ENCODE measurements at regions not wholly inside any gene's neighbourhood (a gene's known extent, or its start where the extent isn't known, plus 50 kb on each side); places are given as distances from the start of the nearest gene placed in this dataset.

DNA sequence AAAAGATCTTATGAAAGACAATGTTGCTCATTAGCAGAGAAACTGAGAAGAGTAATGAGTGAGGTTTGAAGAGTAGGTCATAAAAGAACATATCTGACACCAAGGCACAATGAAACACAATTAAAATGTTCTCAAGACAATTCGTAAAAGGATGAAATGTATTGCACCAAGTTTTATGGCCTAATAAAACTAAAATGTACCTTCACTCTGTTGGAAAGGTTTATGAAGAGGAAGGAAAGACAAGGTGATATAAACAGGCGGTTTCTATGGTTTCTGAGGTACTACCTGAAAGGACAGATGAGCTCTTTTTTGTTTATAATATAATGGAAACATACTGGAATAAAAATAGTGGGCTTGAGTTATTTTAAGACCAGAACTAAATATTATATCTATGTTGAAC lies 821.3 kb downstream of the TAF11L14 start:
- no peaks in the 10 kb centered on the region for H3K4me1 ChIP-seq (ENCODE audit: insufficient read depth)
- H3K4me2 ChIP-seq = no peak overlapping the region
- H3K4me3 Mint-ChIP-seq = no peak overlapping the region
- H3K36me3 ChIP-seq (ENCODE audit: insufficient read depth) = no peaks in the 10 kb centered on the region
- no peak for TF ChIP-seq POLR2AphosphoS5 (IDR thresholded peaks at IDR 0.05; ENCODE audit: low read depth)
- no peak for TF ChIP-seq ZNF114 (CRISPR knock-in tag; IDR thresholded peaks at IDR 0.05)
- TF ChIP-seq, protein P1, sequence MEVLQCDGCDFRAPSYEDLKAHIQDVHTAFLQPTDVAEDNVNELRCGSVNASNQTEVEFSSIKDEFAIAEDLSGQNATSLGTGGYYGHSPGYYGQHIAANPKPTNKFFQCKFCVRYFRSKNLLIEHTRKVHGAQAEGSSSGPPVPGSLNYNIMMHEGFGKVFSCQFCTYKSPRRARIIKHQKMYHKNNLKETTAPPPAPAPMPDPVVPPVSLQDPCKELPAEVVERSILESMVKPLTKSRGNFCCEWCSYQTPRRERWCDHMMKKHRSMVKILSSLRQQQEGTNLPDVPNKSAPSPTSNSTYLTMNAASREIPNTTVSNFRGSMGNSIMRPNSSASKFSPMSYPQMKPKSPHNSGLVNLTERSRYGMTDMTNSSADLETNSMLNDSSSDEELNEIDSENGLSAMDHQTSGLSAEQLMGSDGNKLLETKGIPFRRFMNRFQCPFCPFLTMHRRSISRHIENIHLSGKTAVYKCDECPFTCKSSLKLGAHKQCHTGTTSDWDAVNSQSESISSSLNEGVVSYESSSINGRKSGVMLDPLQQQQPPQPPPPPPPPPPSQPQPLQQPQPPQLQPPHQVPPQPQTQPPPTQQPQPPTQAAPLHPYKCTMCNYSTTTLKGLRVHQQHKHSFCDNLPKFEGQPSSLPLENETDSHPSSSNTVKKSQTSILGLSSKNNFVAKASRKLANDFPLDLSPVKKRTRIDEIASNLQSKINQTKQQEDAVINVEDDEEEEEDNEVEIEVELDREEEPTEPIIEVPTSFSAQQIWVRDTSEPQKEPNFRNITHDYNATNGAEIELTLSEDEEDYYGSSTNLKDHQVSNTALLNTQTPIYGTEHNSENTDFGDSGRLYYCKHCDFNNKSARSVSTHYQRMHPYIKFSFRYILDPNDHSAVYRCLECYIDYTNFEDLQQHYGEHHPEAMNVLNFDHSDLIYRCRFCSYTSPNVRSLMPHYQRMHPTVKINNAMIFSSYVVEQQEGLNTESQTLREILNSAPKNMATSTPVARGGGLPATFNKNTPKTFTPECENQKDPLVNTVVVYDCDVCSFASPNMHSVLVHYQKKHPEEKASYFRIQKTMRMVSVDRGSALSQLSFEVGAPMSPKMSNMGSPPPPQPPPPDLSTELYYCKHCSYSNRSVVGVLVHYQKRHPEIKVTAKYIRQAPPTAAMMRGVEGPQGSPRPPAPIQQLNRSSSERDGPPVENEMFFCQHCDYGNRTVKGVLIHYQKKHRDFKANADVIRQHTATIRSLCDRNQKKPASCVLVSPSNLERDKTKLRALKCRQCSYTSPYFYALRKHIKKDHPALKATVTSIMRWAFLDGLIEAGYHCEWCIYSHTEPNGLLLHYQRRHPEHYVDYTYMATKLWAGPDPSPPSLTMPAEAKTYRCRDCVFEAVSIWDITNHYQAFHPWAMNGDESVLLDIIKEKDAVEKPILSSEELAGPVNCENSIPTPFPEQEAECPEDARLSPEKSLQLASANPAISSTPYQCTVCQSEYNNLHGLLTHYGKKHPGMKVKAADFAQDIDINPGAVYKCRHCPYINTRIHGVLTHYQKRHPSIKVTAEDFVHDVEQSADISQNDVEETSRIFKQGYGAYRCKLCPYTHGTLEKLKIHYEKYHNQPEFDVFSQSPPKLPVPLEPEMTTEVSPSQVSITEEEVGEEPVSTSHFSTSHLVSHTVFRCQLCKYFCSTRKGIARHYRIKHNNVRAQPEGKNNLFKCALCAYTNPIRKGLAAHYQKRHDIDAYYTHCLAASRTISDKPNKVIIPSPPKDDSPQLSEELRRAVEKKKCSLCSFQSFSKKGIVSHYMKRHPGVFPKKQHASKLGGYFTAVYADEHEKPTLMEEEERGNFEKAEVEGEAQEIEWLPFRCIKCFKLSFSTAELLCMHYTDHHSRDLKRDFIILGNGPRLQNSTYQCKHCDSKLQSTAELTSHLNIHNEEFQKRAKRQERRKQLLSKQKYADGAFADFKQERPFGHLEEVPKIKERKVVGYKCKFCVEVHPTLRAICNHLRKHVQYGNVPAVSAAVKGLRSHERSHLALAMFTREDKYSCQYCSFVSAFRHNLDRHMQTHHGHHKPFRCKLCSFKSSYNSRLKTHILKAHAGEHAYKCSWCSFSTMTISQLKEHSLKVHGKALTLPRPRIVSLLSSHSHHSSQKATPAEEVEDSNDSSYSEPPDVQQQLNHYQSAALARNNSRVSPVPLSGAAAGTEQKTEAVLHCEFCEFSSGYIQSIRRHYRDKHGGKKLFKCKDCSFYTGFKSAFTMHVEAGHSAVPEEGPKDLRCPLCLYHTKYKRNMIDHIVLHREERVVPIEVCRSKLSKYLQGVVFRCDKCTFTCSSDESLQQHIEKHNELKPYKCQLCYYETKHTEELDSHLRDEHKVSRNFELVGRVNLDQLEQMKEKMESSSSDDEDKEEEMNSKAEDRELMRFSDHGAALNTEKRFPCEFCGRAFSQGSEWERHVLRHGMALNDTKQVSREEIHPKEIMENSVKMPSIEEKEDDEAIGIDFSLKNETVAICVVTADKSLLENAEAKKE (CRISPR knock-in tag; IDR thresholded peaks at IDR 0.05) = no peak
- TF ChIP-seq, protein P2, sequence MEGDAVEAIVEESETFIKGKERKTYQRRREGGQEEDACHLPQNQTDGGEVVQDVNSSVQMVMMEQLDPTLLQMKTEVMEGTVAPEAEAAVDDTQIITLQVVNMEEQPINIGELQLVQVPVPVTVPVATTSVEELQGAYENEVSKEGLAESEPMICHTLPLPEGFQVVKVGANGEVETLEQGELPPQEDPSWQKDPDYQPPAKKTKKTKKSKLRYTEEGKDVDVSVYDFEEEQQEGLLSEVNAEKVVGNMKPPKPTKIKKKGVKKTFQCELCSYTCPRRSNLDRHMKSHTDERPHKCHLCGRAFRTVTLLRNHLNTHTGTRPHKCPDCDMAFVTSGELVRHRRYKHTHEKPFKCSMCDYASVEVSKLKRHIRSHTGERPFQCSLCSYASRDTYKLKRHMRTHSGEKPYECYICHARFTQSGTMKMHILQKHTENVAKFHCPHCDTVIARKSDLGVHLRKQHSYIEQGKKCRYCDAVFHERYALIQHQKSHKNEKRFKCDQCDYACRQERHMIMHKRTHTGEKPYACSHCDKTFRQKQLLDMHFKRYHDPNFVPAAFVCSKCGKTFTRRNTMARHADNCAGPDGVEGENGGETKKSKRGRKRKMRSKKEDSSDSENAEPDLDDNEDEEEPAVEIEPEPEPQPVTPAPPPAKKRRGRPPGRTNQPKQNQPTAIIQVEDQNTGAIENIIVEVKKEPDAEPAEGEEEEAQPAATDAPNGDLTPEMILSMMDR (conservative IDR thresholded peaks at IDR 0.05; ENCODE audit: low read depth in 2 of 2) = no peak
- TF ChIP-seq STAT1 (IDR thresholded peaks at IDR 0.05; ENCODE audit: unreplicated experiment) = no peak
- no peak for TF ChIP-seq NANOG (IDR thresholded peaks at IDR 0.05; ENCODE audit: borderline replicate concordance)
- TF ChIP-seq JUNB (IDR thresholded peaks at IDR 0.05; ENCODE audit: unreplicated experiment) = no peak
- TF ChIP-seq, protein P3, sequence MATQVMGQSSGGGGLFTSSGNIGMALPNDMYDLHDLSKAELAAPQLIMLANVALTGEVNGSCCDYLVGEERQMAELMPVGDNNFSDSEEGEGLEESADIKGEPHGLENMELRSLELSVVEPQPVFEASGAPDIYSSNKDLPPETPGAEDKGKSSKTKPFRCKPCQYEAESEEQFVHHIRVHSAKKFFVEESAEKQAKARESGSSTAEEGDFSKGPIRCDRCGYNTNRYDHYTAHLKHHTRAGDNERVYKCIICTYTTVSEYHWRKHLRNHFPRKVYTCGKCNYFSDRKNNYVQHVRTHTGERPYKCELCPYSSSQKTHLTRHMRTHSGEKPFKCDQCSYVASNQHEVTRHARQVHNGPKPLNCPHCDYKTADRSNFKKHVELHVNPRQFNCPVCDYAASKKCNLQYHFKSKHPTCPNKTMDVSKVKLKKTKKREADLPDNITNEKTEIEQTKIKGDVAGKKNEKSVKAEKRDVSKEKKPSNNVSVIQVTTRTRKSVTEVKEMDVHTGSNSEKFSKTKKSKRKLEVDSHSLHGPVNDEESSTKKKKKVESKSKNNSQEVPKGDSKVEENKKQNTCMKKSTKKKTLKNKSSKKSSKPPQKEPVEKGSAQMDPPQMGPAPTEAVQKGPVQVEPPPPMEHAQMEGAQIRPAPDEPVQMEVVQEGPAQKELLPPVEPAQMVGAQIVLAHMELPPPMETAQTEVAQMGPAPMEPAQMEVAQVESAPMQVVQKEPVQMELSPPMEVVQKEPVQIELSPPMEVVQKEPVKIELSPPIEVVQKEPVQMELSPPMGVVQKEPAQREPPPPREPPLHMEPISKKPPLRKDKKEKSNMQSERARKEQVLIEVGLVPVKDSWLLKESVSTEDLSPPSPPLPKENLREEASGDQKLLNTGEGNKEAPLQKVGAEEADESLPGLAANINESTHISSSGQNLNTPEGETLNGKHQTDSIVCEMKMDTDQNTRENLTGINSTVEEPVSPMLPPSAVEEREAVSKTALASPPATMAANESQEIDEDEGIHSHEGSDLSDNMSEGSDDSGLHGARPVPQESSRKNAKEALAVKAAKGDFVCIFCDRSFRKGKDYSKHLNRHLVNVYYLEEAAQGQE (IDR thresholded peaks at IDR 0.05; ENCODE audit: unreplicated experiment) = no peak
- no peak for TF ChIP-seq ZNF331 (CRISPR knock-in tag; IDR thresholded peaks at IDR 0.05; ENCODE audit: low read depth)
- TF ChIP-seq EZH2 (IDR thresholded peaks at IDR 0.05; ENCODE audit: low read depth, unreplicated experiment) = no peak
- no peak for TF ChIP-seq EZH2phosphoT487 (IDR thresholded peaks at IDR 0.05; ENCODE audit: unreplicated experiment)
- TF ChIP-seq, protein P4, sequence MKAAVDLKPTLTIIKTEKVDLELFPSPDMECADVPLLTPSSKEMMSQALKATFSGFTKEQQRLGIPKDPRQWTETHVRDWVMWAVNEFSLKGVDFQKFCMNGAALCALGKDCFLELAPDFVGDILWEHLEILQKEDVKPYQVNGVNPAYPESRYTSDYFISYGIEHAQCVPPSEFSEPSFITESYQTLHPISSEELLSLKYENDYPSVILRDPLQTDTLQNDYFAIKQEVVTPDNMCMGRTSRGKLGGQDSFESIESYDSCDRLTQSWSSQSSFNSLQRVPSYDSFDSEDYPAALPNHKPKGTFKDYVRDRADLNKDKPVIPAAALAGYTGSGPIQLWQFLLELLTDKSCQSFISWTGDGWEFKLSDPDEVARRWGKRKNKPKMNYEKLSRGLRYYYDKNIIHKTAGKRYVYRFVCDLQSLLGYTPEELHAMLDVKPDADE (IDR thresholded peaks at IDR 0.05) = no peak
- no peak for TF ChIP-seq CREB1 (CRISPR knock-in tag; IDR thresholded peaks at IDR 0.05; ENCODE audit: low read depth)
- H3K9me2 ChIP-seq (ENCODE audit: insufficient read depth) = no peaks in the 10 kb centered on the region
- peaks cover 11% of the 10 kb centered on the region; the same call in 2 of the 3 replicates for H3K9me3 Mint-ChIP-seq
- ATAC-seq = no peak
- H3K27me3 ChIP-seq (ENCODE audit: insufficient read depth) = no peaks in the 10 kb centered on the region
- H3K79me2 ChIP-seq (replicated peaks; ENCODE audit: insufficient read depth) = no peaks in the 10 kb centered on the region
- no peaks in the 10 kb centered on the region for H3K4me1 Mint-ChIP-seq
- DNase-seq (ENCODE audit: low spot score) = no peak
- H3F3A ChIP-seq (replicated peaks; ENCODE audit: low read depth) = no peaks in the 10 kb centered on the region
- no peak overlapping the region for H3K4me3 ChIP-seq
- no peak overlapping the region for H2AFZ ChIP-seq
- no peak overlapping the region for H3K27ac Mint-ChIP-seq
- H4K20me1 ChIP-seq (replicated peaks; ENCODE audit: insufficient read depth) = no peaks in the 10 kb centered on the region
- H3K27ac ChIP-seq (ENCODE audit: low read depth) = no peak overlapping the region
- peaks cover 9% of the 10 kb centered on the region for H3K36me3 Mint-ChIP-seq (ENCODE audit: low read depth)
- H3K27me3 Mint-ChIP-seq (ENCODE audit: insufficient read depth, low read depth, poor library complexity) = no peaks in the 10 kb centered on the region
